Adrenal gland (tissue), 9 donors: ENCODE measurements at regions not wholly inside any gene's neighbourhood (a gene's known extent, or its start where the extent isn't known, plus 50 kb on each side); places are given as distances from the start of the nearest gene placed in this dataset.

Experiments used
- DNase-seq, 7 donors: peaks; one replicate each; pipeline ENCODE4 v3.0.0-alpha.2; 2019 to 2020
- H3K27ac ChIP-seq, 5 donors: fragments of 200-600 bp; sonication (generic) in 4 of 5; 1 replicate in 3 of 5; 2 replicates in 2 of 5; pipeline versions ENCODE4 v1.5.1 to v1.8.0; 2016 to 2020; ENCODE audit warnings: mild to moderate bottlenecking in 1 of 5
- H3K27me3 ChIP-seq: fragments of 200-600 bp; 2 replicates; pipeline ENCODE4 v1.8.0; 2021
- H3K36me3 ChIP-seq, 2 donors: fragments of 200-600 bp; replicated peaks in 1 of 2; 1 replicate in 1 of 2; 2 replicates in 1 of 2; pipeline versions ENCODE4 v1.5.1 to v1.8.0; 2018 to 2022
- H3K4me1 ChIP-seq, 2 donors: fragments of 200-600 bp; replicated peaks in 1 of 2; 1 replicate in 1 of 2; 2 replicates in 1 of 2; pipeline versions ENCODE4 v1.5.1 to v1.8.0; 2018 to 2021
- H3K4me3 ChIP-seq, 4 donors: fragments of 200-600 bp; sonication (generic) in 3 of 4; one replicate each; pipeline ENCODE4 v1.5.1; 2016 to 2018
- H3K9me3 ChIP-seq, 3 donors: fragments of 200-600 bp; sonication (generic) in 1 of 3; replicated peaks in 1 of 3; 1 replicate in 2 of 3; 2 replicates in 1 of 3; pipeline versions ENCODE4 v1.5.1 to v1.8.0; 2016 to 2021
- CTCF ChIP-seq, 6 experiments: fragments of 450-650 bp in 4 of 6; fragments of 200-600 bp in 2 of 6; sonication (generic) in 1 of 6; IDR thresholded peaks; 1 replicate in 5 of 6; 2 replicates in 1 of 6; pipeline versions ENCODE4 v1.5.1 to v1.8.0; 2016 to 2021; ENCODE audit warnings: antibody characterized with exemption in 6 of 6, mild to moderate bottlenecking in 2 of 6, moderate library complexity in 1 of 6
- POLR2A ChIP-seq, 2 donors: fragments of 450-650 bp; IDR thresholded peaks; one replicate each; pipeline ENCODE4 v1.6.1; 2017; ENCODE audit warnings: antibody characterized with exemption in 2 of 2, mild to moderate bottlenecking in 2 of 2, moderate library complexity in 1 of 2
- whole genome bisulfite sequencing, 4 donors: extraction: QIAGEN DNeasy Blood & Tissue Kit in 2 of 4; methylation state at CpG; one replicate each; pipeline versions ENCODE4 v1.1.5 to v1.1.7; 2013 to 2017; 5-methylcytosine and 5-hydroxymethylcytosine counted together
- intact Hi-C, 2 donors: fragments of 100-400 bp; cut with DNase I; formaldehyde crosslinking; loops; one replicate each; pipeline versions ENCODE4 v1.14.1 to v1.15.0; 2022 to 2023
- donor health status: healthy with polysubstance abuse.
- donor health status: Bipolar disorder and iron deficiency.
- donor health status: DM: yes; HTN: yes; CAD: no.
- donor health status: DM: no; HTN: no; CAD: no.
- donor health status: DM: no; HTN: no; CAD: no.

- H3K27me3 ChIP-seq = no peaks in the 10 kb centered on the region
- no peak overlapping the region for H3K27ac ChIP-seq
- no peaks in the 10 kb centered on the region for H3K36me3 ChIP-seq
- H3K4me3 ChIP-seq = no peak overlapping the region
- peak in 1 of 7 donors; percentile 6 for DNase-seq
- TF ChIP-seq CTCF (IDR thresholded peaks at IDR 0.05) (no peak), POLR2A (IDR thresholded peaks at IDR 0.05) (no peak)
- H3K4me1 ChIP-seq = no peaks in the 10 kb centered on the region
- WGBS, 4 donors = 68 to 84% (median 76%) methylated on average over 7 of the region's 7 CpGs
- no peaks in the 10 kb centered on the region for H3K9me3 ChIP-seq
- intact Hi-C loops = no loop called here
Observed at GRCh38 chr3:13702286-13702685, 153.4 kb downstream of the FBLN2 start.

DNA sequence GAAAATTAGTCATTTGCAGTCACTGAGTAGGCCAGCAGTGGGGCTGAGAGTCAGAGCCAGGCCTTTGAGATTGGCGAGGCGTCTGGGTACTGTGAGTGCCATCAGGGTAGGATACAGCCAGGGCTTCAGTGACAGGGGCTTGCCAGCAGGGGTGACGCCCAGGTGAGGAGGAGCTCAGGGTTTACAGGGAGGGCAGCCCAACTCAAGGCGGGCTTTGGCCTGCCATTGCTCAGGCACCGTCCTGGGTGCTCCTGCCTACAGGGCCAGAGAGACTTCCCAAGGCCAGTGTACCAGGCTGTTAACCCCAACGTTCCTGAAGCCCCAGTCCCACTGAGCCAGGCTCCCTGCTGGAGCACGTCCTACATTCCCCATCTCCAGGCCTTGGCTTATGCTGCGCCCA, 152.0 kb downstream of the FBLN2 start:
- 68 to 76% (median 74%) methylated on average over 4 to 8 of the region's 8 CpGs for WGBS, 4 donors
- Histone ChIP-seq H3K4me3 (no peak overlapping the region), H3K36me3 (no peaks in the 10 kb centered on the region), H3K4me1 (no peaks in the 10 kb centered on the region), H3K9me3 (no peaks in the 10 kb centered on the region), H3K27me3 (no peaks in the 10 kb centered on the region), H3K27ac (no peak overlapping the region)
- DNase-seq = no peak
- TF ChIP-seq POLR2A (IDR thresholded peaks at IDR 0.05) (no peak), CTCF (IDR thresholded peaks at IDR 0.05) (no peak)
- intact Hi-C loops = no loop called here

DNA sequence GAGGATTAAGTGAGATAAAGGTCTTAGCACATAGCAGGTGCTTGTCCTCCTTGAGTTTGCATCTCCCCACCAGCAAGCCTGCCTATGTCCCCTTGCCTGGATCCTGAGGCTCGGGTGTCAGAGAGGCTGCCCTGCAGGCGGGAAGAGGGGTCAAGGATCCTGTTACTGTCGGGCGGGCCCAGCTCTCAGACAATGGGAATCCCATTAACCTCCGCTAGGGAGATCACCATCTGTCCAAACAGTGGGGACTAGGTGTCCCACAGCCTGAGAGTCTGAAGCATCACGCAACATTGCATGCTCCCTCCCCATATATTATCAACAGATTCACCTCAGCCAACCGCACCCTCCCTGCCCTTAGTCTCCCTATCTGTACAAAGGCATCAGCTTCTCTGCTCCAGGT, 151.4 kb downstream of the FBLN2 start:
- intact Hi-C loops = no loop called here
- no peak for TF ChIP-seq CTCF (IDR thresholded peaks at IDR 0.05)
- no peak for TF ChIP-seq POLR2A (IDR thresholded peaks at IDR 0.05)
- no peaks in the 10 kb centered on the region for H3K27me3 ChIP-seq

GRCh38 chr3:13696699-13697098, 147.8 kb downstream of the FBLN2 start:
- no peak for TF ChIP-seq CTCF (IDR thresholded peaks at IDR 0.05)
- TF ChIP-seq POLR2A (IDR thresholded peaks at IDR 0.05) = no peak
- Histone ChIP-seq H3K4me1 (no peaks in the 10 kb centered on the region), H3K27ac (no peak overlapping the region), H3K36me3 (no peaks in the 10 kb centered on the region), H3K9me3 (no peaks in the 10 kb centered on the region), H3K4me3 (no peak overlapping the region), H3K27me3 (no peaks in the 10 kb centered on the region)
- no peak for DNase-seq
- intact Hi-C loops = no loop called here
- 63 to 88% (median 76%) methylated on average over 2 of the region's 2 CpGs for WGBS, 4 donors

More for the DNA sequence above, 151.4 kb downstream of the FBLN2 start:
- no peak overlapping the region for H3K27ac ChIP-seq
- no peak overlapping the region for H3K4me3 ChIP-seq
- H3K36me3 ChIP-seq = no peaks in the 10 kb centered on the region
- no peaks in the 10 kb centered on the region for H3K4me1 ChIP-seq
- WGBS, 4 donors = 58 to 64% (median 61%) methylated on average over 6 to 7 of the region's 7 CpGs
- DNase-seq = no peak
- H3K9me3 ChIP-seq = no peaks in the 10 kb centered on the region
